GM21529 (cell line): ENCODE measurements at regions not wholly inside any gene's neighbourhood (a gene's known extent, or its start where the extent isn't known, plus 50 kb on each side); places are given as distances from the start of the nearest gene placed in this dataset.

Experiments used
- ATAC-seq: cut with Tn5 transposase; IDR thresholded peaks from one replicate; pipeline ENCODE4 v1.9.1; 2021; ENCODE audit not compliant: unreplicated experiment

GRCh38 chr21:43318841-43319781, 107.8 kb downstream of the SIK1 start:
- no peak for ATAC-seq

- no peak for ATAC-seq
These were observed 108.6 kb downstream of the SIK1 start for GRCh38 chr21:43318368-43318767.

GRCh38 chr21:43317959-43318358, 109.0 kb downstream of the SIK1 start:
- no peak for ATAC-seq

GRCh38 chr21:43317254-43317748, 109.6 kb downstream of the SIK1 start:
- ATAC-seq = no peak

- ATAC-seq = no peak
These were observed 110.6 kb downstream of the SIK1 start for GRCh38 chr21:43316156-43316845.

GRCh38 chr21:43315244-43316137, 111.4 kb downstream of the SIK1 start:
- ATAC-seq = no peak

- ATAC-seq = no peak
These were observed 113.0 kb downstream of the SIK1 start for GRCh38 chr21:43313939-43314405.

GRCh38 chr21:43313221-43313938, 113.6 kb downstream of the SIK1 start:
- ATAC-seq = no peak

- peak; percentile 62 for ATAC-seq
These were observed 114.2 kb downstream of the SIK1 start for GRCh38 chr21:43312751-43313169.

GRCh38 chr21:43312011-43312410, 114.9 kb downstream of the SIK1 start:
- no peak for ATAC-seq

GRCh38 chr21:43311301-43311817, 115.6 kb downstream of the SIK1 start:
- ATAC-seq = no peak

- no peak for ATAC-seq
These were observed 118.1 kb downstream of the SIK1 start for GRCh38 chr21:43308815-43309283.

- ATAC-seq = no peak
These were observed 118.7 kb downstream of the SIK1 start for GRCh38 chr21:43308101-43308814.

- ATAC-seq = no peak
These were observed 119.3 kb downstream of the SIK1 start for GRCh38 chr21:43307677-43308070.

- ATAC-seq = peak; percentile 66
These were observed 119.8 kb downstream of the SIK1 start for GRCh38 chr21:43306911-43307676.

GRCh38 chr21:43306391-43306790, 120.5 kb downstream of the SIK1 start:
- no peak for ATAC-seq

GRCh38 chr21:43305811-43306311, 121.1 kb downstream of the SIK1 start:
- no peak for ATAC-seq

GRCh38 chr21:43305336-43305665, 121.6 kb downstream of the SIK1 start:
- ATAC-seq = no peak
